Superior temporal gyrus (tissue), 1 donor: ENCODE measurements at regions not wholly inside any gene's neighbourhood (a gene's known extent, or its start where the extent isn't known, plus 50 kb on each side); places are given as distances from the start of the nearest gene placed in this dataset.
"Not testable (repeated sequence)": the region's sequence is repeated elsewhere in the genome, so short reads cannot be mapped to it uniquely, and the experiment has no call there.

ENCODE experiments used
- DNase-seq: peaks from one replicate; pipeline ENCODE4 v3.0.0-alpha.2; 2016; ENCODE audit errors: extremely low spot score

- DNase-seq = no peak
These were observed 317.7 kb upstream of the LRFN5 start for GRCh38 chr14:41289025-41289424.

- DNase-seq = no peak
These were observed 321.4 kb upstream of the LRFN5 start for GRCh38 chr14:41285186-41285748.

- DNase-seq = no peak
These were observed 325.9 kb upstream of the LRFN5 start for GRCh38 chr14:41280745-41281144.

- no peak for DNase-seq
These were observed 329.2 kb upstream of the LRFN5 start for GRCh38 chr14:41277450-41277849.

GRCh38 chr14:41257476-41257875 is 349.2 kb upstream of the LRFN5 start:
- DNase-seq = no peak

GRCh38 chr14:41235466-41235865 is 371.2 kb upstream of the LRFN5 start:
- no peak for DNase-seq

GRCh38 chr14:41230683-41231082 is 376.0 kb upstream of the LRFN5 start:
- DNase-seq = no peak

GRCh38 chr14:41229824-41230223 is 376.9 kb upstream of the LRFN5 start:
- no peak for DNase-seq

- DNase-seq = no peak
These were observed 381.2 kb upstream of the LRFN5 start for GRCh38 chr14:41225433-41225832.

GRCh38 chr14:41222581-41222980 is 384.1 kb upstream of the LRFN5 start:
- no peak for DNase-seq

- not testable (repeated sequence) for DNase-seq
These were observed 391.7 kb upstream of the LRFN5 start for GRCh38 chr14:41214978-41215377.

GRCh38 chr14:41201696-41202095 is 405.0 kb upstream of the LRFN5 start:
- no peak for DNase-seq

- DNase-seq = no peak
These were observed 418.8 kb upstream of the LRFN5 start for GRCh38 chr14:41187868-41188267.

- DNase-seq = no peak
These were observed 435.6 kb upstream of the LRFN5 start for GRCh38 chr14:41171045-41171444.

- no peak for DNase-seq
These were observed 439.6 kb upstream of the LRFN5 start for GRCh38 chr14:41167040-41167439.

- no peak for DNase-seq
These were observed 452.4 kb upstream of the LRFN5 start for GRCh38 chr14:41154143-41154807.

- no peak for DNase-seq
These were observed 460.3 kb upstream of the LRFN5 start for GRCh38 chr14:41146391-41146790.

- no peak for DNase-seq
These were observed 462.3 kb upstream of the LRFN5 start for GRCh38 chr14:41144370-41144769.

- no peak for DNase-seq
These were observed 468.9 kb upstream of the LRFN5 start for GRCh38 chr14:41137741-41138140.

GRCh38 chr14:41130274-41130673 is 476.4 kb upstream of the LRFN5 start:
- DNase-seq = no peak

- no peak for DNase-seq
These were observed 486.3 kb upstream of the LRFN5 start for GRCh38 chr14:41120402-41120801.

GRCh38 chr14:41096131-41096530 is 510.5 kb upstream of the LRFN5 start:
- DNase-seq = no peak

- no peak for DNase-seq
These were observed 519.6 kb upstream of the LRFN5 start for GRCh38 chr14:41087056-41087455.

GRCh38 chr14:41073544-41073943 is 533.1 kb upstream of the LRFN5 start:
- no peak for DNase-seq
